ENCODE measurements at regions not wholly inside any gene's neighbourhood (a gene's known extent, or its start where the extent isn't known, plus 50 kb on each side); places are given as distances from the start of the nearest gene placed in this dataset.

DNA sequence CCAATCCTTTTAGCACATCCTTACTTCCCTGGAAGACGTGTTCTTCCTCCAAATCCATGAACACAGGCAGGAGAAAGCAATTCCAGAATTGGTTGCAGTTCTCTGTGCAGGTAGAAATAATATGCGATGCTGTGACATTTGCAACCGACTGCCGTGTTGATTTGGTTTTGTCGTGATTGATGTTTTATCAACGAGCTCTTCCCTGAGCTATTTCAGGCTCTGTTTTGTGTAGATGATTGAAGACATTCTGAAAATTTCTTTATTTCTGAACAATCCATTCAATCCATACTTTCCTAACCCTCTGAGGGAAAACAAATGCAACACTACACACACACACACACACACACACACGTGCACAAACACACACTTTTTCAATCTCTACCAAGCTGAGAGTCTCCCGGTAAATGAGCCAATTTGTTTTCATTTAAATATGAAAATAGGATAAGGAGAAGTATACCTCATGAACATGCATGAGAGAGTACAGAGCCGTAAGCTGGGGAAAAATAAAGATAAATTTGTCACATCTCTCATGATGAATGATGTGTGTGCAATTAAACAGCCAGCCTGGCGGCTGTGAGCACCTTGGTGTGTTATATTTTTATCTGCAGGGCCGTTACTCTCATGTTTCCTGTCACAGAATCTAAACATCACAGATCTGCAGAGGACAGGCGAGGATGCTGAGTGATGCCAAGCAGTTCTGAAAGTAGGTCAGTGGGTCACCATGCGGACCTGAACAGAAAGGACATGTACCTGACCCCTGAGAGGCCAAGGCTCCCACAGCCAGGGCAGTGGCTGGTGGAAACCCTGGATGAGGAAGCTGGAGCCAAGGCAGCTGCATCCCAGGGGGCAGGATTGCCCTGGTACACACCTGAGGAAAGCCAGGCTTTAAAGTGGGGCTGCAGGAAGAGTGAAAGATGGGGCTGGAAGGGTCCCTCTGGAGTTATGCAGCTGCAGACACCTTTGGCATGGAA is 64.8 kb downstream of the PDCL3 start:
- H3K4me2 ChIP-seq (ENCODE audit: low read depth, low read length, poor library complexity, severe bottlenecking): peak overlapping the region; percentile 66
- no peaks in the 10 kb centered on the region for H3K79me2 ChIP-seq (ENCODE audit: low read length)
- no peaks in the 10 kb centered on the region for H3K27me3 ChIP-seq (ENCODE audit: low read length)
- H3K4me3 ChIP-seq (ENCODE audit: low read length): peak overlapping the region; percentile 50; the same call in 1 of the 2 replicates
- peak; percentile 73 for DNase-seq
- 0 out of 2 replicates have a peak overlapping the region, but pooled peaks have one; percentile 8 for H2AFZ ChIP-seq (ENCODE audit: low read length)
- no peaks in the 10 kb centered on the region for H3K9me2 ChIP-seq (replicated peaks; ENCODE audit: insufficient read depth, low read length)
- peak overlapping the region; percentile 71 for H3K27ac ChIP-seq (ENCODE audit: low read length)
- peak overlapping the region; percentile 48 for H3K9ac ChIP-seq (ENCODE audit: low read length)
- no peaks in the 10 kb centered on the region for H3K9me3 ChIP-seq (ENCODE audit: low read length)
- H3K36me3 ChIP-seq (ENCODE audit: insufficient read depth, low read length): no peaks in the 10 kb centered on the region
- peaks cover 46% of the 10 kb centered on the region for H3K4me1 ChIP-seq (ENCODE audit: low read length)
- no peaks in the 10 kb centered on the region for H4K20me1 ChIP-seq (ENCODE audit: insufficient read depth, low read depth, low read length)

DNA sequence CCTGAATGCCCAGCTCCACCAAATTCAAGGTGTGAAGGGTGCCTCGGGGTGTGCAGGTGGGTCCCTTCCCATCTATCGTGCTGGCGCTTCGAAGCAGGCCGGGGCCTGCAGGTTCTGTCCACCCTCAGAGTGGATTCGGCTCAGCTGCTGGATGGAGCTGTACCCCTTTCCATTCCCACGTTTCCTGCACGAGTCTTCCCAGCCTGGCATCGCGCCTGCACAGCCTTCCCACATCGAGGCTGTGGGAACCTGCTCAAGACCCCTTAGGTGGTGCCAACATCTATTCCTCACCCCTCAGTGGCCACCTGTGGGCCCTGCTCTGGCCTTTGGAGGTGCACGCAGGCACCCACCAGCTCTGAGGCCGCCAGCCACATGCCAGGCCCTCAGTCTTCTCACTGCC is 65.7 kb downstream of the PDCL3 start:
- Histone ChIP-seq H3K4me1 (ENCODE audit: low read length) (peaks cover 50% of the 10 kb centered on the region), H3K9me3 (ENCODE audit: low read length) (no peaks in the 10 kb centered on the region), H3K27ac (ENCODE audit: low read length) (peak overlapping the region; percentile 71), H3K9ac (ENCODE audit: low read length) (peak overlapping the region; percentile 48), H2AFZ (ENCODE audit: low read length) (no peak overlapping the region), H4K20me1 (ENCODE audit: insufficient read depth, low read depth, low read length) (no peaks in the 10 kb centered on the region), H3K4me3 (ENCODE audit: low read length) (peak overlapping the region; percentile 50; the same call in 1 of the 2 replicates), H3K9me2 (replicated peaks; ENCODE audit: insufficient read depth, low read length) (no peaks in the 10 kb centered on the region), H3K4me2 (ENCODE audit: low read depth, low read length, poor library complexity, severe bottlenecking) (peak overlapping the region; percentile 66), H3K27me3 (ENCODE audit: low read length) (no peaks in the 10 kb centered on the region), H3K36me3 (ENCODE audit: insufficient read depth, low read length) (no peaks in the 10 kb centered on the region), H3K79me2 (ENCODE audit: low read length) (no peaks in the 10 kb centered on the region)
- no peak for DNase-seq

DNA sequence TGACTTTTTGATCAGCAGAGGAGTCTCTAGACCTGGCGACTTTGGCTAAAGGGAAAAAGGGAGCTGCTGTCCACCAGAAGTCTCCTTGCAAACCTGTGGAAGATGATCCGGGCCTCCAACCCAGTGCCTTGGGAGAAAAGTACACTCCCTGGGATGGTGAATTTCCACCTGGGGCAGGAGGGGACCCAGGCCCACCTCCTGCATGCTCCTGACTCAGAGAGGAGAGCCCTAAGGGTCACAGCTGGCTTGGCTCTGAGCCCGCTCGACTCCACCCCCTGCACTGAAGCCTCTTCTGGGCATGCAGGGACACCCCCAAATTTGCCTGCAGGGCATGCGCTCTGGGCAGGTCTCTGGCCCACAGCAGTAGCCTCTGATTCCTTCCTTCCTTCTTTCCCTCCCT is 66.5 kb downstream of the PDCL3 start:
- Histone ChIP-seq H3K4me3 (ENCODE audit: low read length) (peak overlapping the region; percentile 50; the same call in 1 of the 2 replicates), H2AFZ (ENCODE audit: low read length) (no peak overlapping the region), H3K27me3 (ENCODE audit: low read length) (no peaks in the 10 kb centered on the region), H3K9me3 (ENCODE audit: low read length) (no peaks in the 10 kb centered on the region), H3K4me1 (ENCODE audit: low read length) (peaks cover 50% of the 10 kb centered on the region), H3K9me2 (replicated peaks; ENCODE audit: insufficient read depth, low read length) (no peaks in the 10 kb centered on the region), H3K36me3 (ENCODE audit: insufficient read depth, low read length) (no peaks in the 10 kb centered on the region), H3K79me2 (ENCODE audit: low read length) (no peaks in the 10 kb centered on the region), H3K27ac (ENCODE audit: low read length) (peak overlapping the region; percentile 9; the same call in 1 of the 2 replicates), H4K20me1 (ENCODE audit: insufficient read depth, low read depth, low read length) (no peaks in the 10 kb centered on the region), H3K4me2 (ENCODE audit: low read depth, low read length, poor library complexity, severe bottlenecking) (peak overlapping the region; percentile 27), H3K9ac (ENCODE audit: low read length) (peak overlapping the region; percentile 48)
- DNase-seq: peak; percentile 73

DNA sequence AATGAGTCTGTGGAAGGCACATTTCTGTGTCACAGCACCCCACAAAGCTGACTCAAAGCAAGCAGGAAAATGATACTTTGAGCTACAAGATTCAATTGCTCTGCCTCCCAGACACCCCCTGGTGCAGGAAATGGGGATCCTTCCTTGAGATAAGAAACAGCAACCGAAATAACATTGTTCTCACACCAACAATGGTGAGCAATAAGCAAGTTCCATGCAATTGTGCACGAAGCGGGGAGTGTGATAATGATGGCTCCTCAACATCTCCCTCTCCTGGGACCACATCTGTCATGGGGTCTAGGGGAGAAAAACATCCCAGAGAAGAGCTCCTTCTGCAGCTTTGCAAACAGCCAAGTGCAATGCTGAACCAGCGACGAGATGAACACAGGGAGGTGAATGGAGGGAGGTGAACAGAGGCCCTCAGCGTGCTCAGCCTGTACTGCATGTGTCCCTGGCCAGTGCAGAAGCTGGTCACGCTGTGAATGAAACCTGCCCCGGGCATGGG is 67.7 kb downstream of the PDCL3 start:
- H4K20me1 ChIP-seq (ENCODE audit: insufficient read depth, low read depth, low read length): no peaks in the 10 kb centered on the region
- H3K79me2 ChIP-seq (ENCODE audit: low read length): no peaks in the 10 kb centered on the region
- no peaks in the 10 kb centered on the region for H3K9me2 ChIP-seq (replicated peaks; ENCODE audit: insufficient read depth, low read length)
- peaks cover 50% of the 10 kb centered on the region for H3K4me1 ChIP-seq (ENCODE audit: low read length)
- H3K36me3 ChIP-seq (ENCODE audit: insufficient read depth, low read length): no peaks in the 10 kb centered on the region
- no peaks in the 10 kb centered on the region for H3K27me3 ChIP-seq (ENCODE audit: low read length)
- no peaks in the 10 kb centered on the region for H3K9me3 ChIP-seq (ENCODE audit: low read length)
- no peak overlapping the region for H2AFZ ChIP-seq (ENCODE audit: low read length)
- H3K4me2 ChIP-seq (ENCODE audit: low read depth, low read length, poor library complexity, severe bottlenecking): no peak overlapping the region
- no peak overlapping the region for H3K27ac ChIP-seq (ENCODE audit: low read length)
- H3K9ac ChIP-seq (ENCODE audit: low read length): no peak overlapping the region
- DNase-seq: no peak
- no peak overlapping the region for H3K4me3 ChIP-seq (ENCODE audit: low read length)

DNA sequence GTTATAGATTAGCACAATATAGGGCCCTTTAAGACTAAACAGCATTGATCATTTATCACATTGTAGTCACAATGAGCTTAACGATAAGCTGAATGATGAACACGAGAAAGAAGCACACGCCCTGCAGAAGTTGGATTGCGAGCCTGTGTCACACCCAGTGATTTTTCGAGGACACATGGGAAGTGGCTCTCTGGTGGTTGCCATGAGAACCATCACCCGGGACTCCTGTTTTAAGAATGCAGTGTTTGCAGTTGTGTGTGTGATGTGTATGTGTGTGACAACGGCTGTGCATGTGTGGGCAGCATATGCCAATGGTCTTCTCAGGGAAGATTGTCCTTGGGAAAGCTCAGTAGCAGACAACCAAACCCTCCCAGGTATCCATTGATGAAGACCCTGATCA is 69.2 kb downstream of the PDCL3 start:
- Histone ChIP-seq H3K36me3 (ENCODE audit: insufficient read depth, low read length) (no peaks in the 10 kb centered on the region), H3K9ac (ENCODE audit: low read length) (no peak overlapping the region), H3K4me1 (ENCODE audit: low read length) (peaks cover 39% of the 10 kb centered on the region)

DNA sequence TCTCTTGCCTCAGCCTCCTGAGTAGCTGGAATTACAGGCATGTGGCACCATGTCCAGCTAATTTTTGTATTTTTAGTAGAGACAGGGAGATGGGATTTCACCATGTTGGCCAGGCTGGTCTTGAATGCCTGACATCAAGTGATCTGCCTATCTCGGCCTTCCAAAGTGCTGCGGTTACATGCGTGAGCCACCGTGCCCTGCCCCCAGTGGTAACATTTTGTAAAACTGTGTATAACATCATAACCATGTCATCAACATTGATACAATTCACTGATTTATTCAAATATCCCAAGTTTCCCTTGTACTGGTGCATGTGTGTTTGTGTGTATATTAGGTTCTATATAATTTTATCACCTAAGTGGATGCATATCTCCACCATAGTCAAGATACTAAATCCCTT is 70.0 kb downstream of the PDCL3 start:
- Histone ChIP-seq H3K4me2 (ENCODE audit: low read depth, low read length, poor library complexity, severe bottlenecking) (no peak overlapping the region), H3K27me3 (ENCODE audit: low read length) (no peaks in the 10 kb centered on the region), H3K9ac (ENCODE audit: low read length) (no peak overlapping the region), H2AFZ (ENCODE audit: low read length) (no peak overlapping the region), H3K4me3 (ENCODE audit: low read length) (no peak overlapping the region), H3K9me2 (replicated peaks; ENCODE audit: insufficient read depth, low read length) (no peaks in the 10 kb centered on the region), H3K4me1 (ENCODE audit: low read length) (peaks cover 32% of the 10 kb centered on the region), H3K27ac (ENCODE audit: low read length) (no peak overlapping the region), H3K79me2 (ENCODE audit: low read length) (no peaks in the 10 kb centered on the region), H3K36me3 (ENCODE audit: insufficient read depth, low read length) (no peaks in the 10 kb centered on the region), H3K9me3 (ENCODE audit: low read length) (no peaks in the 10 kb centered on the region), H4K20me1 (ENCODE audit: insufficient read depth, low read depth, low read length) (no peaks in the 10 kb centered on the region)
- DNase-seq: peak; percentile 53

More for the DNA sequence above, 69.2 kb downstream of the PDCL3 start:
- H3K9me2 ChIP-seq (replicated peaks; ENCODE audit: insufficient read depth, low read length): no peaks in the 10 kb centered on the region
- no peak overlapping the region for H2AFZ ChIP-seq (ENCODE audit: low read length)
- H3K27me3 ChIP-seq (ENCODE audit: low read length): no peaks in the 10 kb centered on the region
- H3K4me3 ChIP-seq (ENCODE audit: low read length): no peak overlapping the region
- H4K20me1 ChIP-seq (ENCODE audit: insufficient read depth, low read depth, low read length): no peaks in the 10 kb centered on the region
- H3K27ac ChIP-seq (ENCODE audit: low read length): no peak overlapping the region
- DNase-seq: no peak
- no peak overlapping the region for H3K4me2 ChIP-seq (ENCODE audit: low read depth, low read length, poor library complexity, severe bottlenecking)
- no peaks in the 10 kb centered on the region for H3K79me2 ChIP-seq (ENCODE audit: low read length)
- no peaks in the 10 kb centered on the region for H3K9me3 ChIP-seq (ENCODE audit: low read length)

DNA sequence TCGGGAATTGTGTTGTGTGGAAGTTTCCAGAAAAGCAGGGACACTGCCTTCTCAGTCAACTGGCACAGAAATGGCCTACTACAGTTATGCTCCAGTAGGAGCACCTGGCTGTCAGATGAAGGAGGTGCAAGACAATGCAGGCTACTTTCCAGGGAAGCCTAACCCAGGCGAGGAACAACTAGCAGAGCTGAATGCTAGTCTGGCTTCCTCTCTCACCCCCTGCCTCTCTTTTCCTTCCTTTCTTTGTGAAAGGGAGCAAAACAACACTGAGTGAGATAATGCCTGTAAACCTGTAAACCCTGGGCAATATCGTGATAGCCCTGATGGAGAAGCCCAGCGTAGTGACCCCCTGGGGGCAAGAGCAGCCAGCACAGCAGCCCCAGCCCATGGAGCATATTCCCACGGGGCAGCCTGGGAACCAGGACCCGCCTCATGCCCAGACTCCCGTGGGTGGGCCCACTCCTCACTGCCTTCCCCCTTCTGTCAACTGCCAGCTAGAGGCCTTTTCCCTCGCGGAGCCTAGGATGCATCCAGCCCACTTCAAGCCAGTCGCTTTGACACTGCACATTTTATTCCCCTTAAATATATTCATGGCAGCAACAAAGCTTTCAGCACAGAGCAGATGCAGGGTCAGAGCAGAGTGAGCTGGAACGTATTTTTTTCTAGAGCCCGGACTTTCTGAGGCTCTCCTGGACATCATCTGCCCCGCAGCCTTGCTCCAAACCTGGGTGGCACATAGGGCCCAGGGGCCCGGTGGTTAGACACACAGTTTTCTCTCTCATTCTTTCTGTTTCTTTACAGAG is 77.0 kb downstream of the PDCL3 start:
- H3K36me3 ChIP-seq (ENCODE audit: insufficient read depth, low read length): no peaks in the 10 kb centered on the region
- no peaks in the 10 kb centered on the region for H3K4me1 ChIP-seq (ENCODE audit: low read length)

More for the DNA sequence above, 77.0 kb downstream of the PDCL3 start:
- no peak overlapping the region for H2AFZ ChIP-seq (ENCODE audit: low read length)
- H3K4me3 ChIP-seq (ENCODE audit: low read length): no peak overlapping the region
- H3K9me3 ChIP-seq (ENCODE audit: low read length): no peaks in the 10 kb centered on the region
- H3K27ac ChIP-seq (ENCODE audit: low read length): no peak overlapping the region
- H3K9me2 ChIP-seq (replicated peaks; ENCODE audit: insufficient read depth, low read length): no peaks in the 10 kb centered on the region
- no peaks in the 10 kb centered on the region for H3K27me3 ChIP-seq (ENCODE audit: low read length)
- no peak for DNase-seq
- no peak overlapping the region for H3K4me2 ChIP-seq (ENCODE audit: low read depth, low read length, poor library complexity, severe bottlenecking)
- no peak overlapping the region for H3K9ac ChIP-seq (ENCODE audit: low read length)
- no peaks in the 10 kb centered on the region for H3K79me2 ChIP-seq (ENCODE audit: low read length)
- no peaks in the 10 kb centered on the region for H4K20me1 ChIP-seq (ENCODE audit: insufficient read depth, low read depth, low read length)
